Lower leg skin (tissue), 4 donors: ENCODE measurements at regions not wholly inside any gene's neighbourhood (a gene's known extent, or its start where the extent isn't known, plus 50 kb on each side); places are given as distances from the start of the nearest gene placed in this dataset.

Experiments
- DNase-seq, 2 donors: peaks; one replicate each; pipeline ENCODE4 v3.0.0-alpha.2; 2019; ENCODE audit warnings: low spot score in 2 of 2
- H3K4me3 ChIP-seq: fragments of 200-600 bp; sonication (generic); 2 replicates; pipeline ENCODE4 v1.5.1; 2017; ENCODE audit warnings: mild to moderate bottlenecking, low read depth; ENCODE audit not compliant: poor library complexity, severe bottlenecking
- POLR2A ChIP-seq, 2 donors: fragments of 450-650 bp; IDR thresholded peaks; one replicate each; pipeline ENCODE4 v1.6.1; 2016 to 2017; ENCODE audit warnings: antibody characterized with exemption in 2 of 2, mild to moderate bottlenecking in 1 of 2, moderate library complexity in 1 of 2
- WGBS, 2 donors: methylation state at CpG; one replicate each; pipeline ENCODE4 v1.1.5; 2018; 5-methylcytosine and 5-hydroxymethylcytosine counted together
- intact Hi-C: fragments of 100-400 bp; cut with DNase I; formaldehyde crosslinking; loops from one replicate; pipeline ENCODE4 v1.15.0; 2023; ENCODE audit warnings: low total_unique reads
- TF ChIP-seq, protein P1 (sequence below), 3 donors: fragments of 450-650 bp; IDR thresholded peaks; one replicate each; pipeline ENCODE4 v1.5.1; 2016; ENCODE audit warnings: antibody characterized with exemption in 3 of 3, mild to moderate bottlenecking in 3 of 3, moderate library complexity in 2 of 3

DNA sequence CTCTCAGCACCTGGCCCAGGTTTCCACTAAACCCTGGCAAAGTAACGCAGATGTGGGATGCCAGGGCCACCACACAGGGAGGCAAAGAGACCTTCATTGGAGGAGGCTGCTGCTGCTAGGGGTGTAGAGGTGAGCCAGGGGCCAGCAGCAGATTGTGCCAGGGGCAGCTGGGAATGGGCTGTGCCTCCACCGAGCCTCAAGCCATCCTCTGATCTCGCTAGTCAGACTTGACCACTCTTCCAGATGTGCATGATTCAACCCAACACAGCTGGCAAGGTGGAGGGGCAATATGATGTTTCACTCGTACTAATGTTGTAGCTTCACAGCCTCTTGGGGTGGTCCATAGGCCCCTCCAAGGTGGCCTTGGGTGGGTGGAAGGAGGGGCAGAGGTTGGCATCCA, 73.0 kb upstream of the MRPS6 start:
- DNase-seq, result no peak
- intact Hi-C loops, result no loop called here
- TF ChIP-seq, protein P1, sequence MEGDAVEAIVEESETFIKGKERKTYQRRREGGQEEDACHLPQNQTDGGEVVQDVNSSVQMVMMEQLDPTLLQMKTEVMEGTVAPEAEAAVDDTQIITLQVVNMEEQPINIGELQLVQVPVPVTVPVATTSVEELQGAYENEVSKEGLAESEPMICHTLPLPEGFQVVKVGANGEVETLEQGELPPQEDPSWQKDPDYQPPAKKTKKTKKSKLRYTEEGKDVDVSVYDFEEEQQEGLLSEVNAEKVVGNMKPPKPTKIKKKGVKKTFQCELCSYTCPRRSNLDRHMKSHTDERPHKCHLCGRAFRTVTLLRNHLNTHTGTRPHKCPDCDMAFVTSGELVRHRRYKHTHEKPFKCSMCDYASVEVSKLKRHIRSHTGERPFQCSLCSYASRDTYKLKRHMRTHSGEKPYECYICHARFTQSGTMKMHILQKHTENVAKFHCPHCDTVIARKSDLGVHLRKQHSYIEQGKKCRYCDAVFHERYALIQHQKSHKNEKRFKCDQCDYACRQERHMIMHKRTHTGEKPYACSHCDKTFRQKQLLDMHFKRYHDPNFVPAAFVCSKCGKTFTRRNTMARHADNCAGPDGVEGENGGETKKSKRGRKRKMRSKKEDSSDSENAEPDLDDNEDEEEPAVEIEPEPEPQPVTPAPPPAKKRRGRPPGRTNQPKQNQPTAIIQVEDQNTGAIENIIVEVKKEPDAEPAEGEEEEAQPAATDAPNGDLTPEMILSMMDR (IDR thresholded peaks at IDR 0.05), result no peak
- no peak for TF ChIP-seq POLR2A (IDR thresholded peaks at IDR 0.05)
- H3K4me3 ChIP-seq, result no peak overlapping the region
- 86 to 94% methylated on average over 4 of the region's 4 CpGs for WGBS, 2 donors

- intact Hi-C loops, result no loop called here
- no peak overlapping the region for H3K4me3 ChIP-seq
- no peak for TF ChIP-seq POLR2A (IDR thresholded peaks at IDR 0.05)
- TF ChIP-seq, protein P1 (IDR thresholded peaks at IDR 0.05), result no peak
- DNase-seq, result no peak
- WGBS, 2 donors, result 88 to 89% methylated on average over 8 of the region's 8 CpGs
Measured at GRCh38 chr21:33998809-33999208, 74.6 kb upstream of the MRPS6 start.

- no peak for TF ChIP-seq POLR2A (IDR thresholded peaks at IDR 0.05)
- TF ChIP-seq, protein P1 (IDR thresholded peaks at IDR 0.05), result no peak
- WGBS, 2 donors, result 75 to 89% methylated on average over 1 of the region's 1 CpG
- intact Hi-C loops, result no loop called here
- DNase-seq, result no peak
- H3K4me3 ChIP-seq, result no peak overlapping the region
Measured at GRCh38 chr21:33998402-33998801, 75.0 kb upstream of the MRPS6 start.

DNA sequence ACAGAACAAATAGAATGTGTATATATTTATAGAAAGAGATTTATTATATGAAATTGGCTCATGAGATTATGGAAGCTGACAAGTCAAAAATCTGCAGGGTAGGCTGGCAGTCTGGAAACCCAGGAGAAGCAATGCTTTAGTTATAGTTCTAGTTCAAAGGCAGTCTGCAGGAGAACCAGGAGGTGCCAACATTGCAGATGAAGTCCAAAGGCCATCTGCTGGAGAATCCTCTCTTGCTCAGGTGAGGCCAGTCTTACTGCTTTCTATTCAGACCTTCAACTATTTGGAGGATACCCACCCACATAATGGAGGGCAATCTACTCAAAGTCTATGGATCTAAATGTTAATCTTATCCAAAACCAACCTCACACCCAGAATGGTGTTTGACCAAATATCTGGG, 75.9 kb upstream of the MRPS6 start:
- no peak overlapping the region for H3K4me3 ChIP-seq
- intact Hi-C loops, result no loop called here
- DNase-seq, result no peak
- no peak for TF ChIP-seq POLR2A (IDR thresholded peaks at IDR 0.05)
- TF ChIP-seq, protein P1 (IDR thresholded peaks at IDR 0.05), result no peak

DNA sequence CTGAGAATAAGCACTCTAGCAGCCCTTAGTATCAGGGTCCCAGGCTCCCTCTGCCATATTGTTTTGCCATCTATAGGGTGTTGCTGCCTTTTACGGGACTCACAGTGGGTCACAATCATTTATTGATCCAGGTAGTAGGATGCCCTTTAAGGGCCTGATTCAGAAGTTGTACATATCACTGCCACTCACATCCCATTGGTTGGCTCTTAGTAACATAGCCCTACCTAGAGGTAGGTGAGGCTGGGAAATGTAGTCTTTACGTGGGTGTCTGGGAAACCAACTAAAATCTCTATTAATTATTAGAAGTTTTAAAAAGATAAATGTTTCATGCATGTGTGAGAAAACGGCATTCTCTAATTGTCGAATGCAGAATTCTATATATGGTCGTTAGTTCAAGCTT, 78.8 kb upstream of the ATP5PO start:
- DNase-seq, result no peak
- 86 to 89% methylated on average over 5 of the region's 5 CpGs for WGBS, 2 donors
- intact Hi-C loops, result no loop called here
- H3K4me3 ChIP-seq, result no peak overlapping the region
- TF ChIP-seq, protein P1 (IDR thresholded peaks at IDR 0.05), result no peak
- TF ChIP-seq POLR2A (IDR thresholded peaks at IDR 0.05), result no peak
